DOHH2 (cell line): ENCODE measurements at regions not wholly inside any gene's neighbourhood (a gene's known extent, or its start where the extent isn't known, plus 50 kb on each side); places are given as distances from the start of the nearest gene placed in this dataset.
"Not testable (repeated sequence)": the region's sequence is repeated elsewhere in the genome, so short reads cannot be mapped to it uniquely, and the experiment has no call there.

ENCODE experiments used
- H3F3A ChIP-seq: fragments of 200-600 bp; sonication (generic), shearing (Covaris generic); 2 replicates; pipeline ENCODE4 v1.6.0; 2016; ENCODE audit warnings: antibody characterized with exemption, mild to moderate bottlenecking; ENCODE audit not compliant: control insufficient read depth, insufficient read depth
- H3K27ac ChIP-seq: fragments of 200-600 bp; sonication (generic); 2 replicates; pipeline ENCODE4 v1.5.1; 2014; ENCODE audit warnings: low read depth, mild to moderate bottlenecking, low read length, moderate library complexity
- H3K27me3 ChIP-seq: fragments of 200-600 bp; sonication (generic); 2 replicates; pipeline ENCODE4 v1.6.1; 2014; ENCODE audit warnings: mild to moderate bottlenecking, low read length, mixed read lengths; ENCODE audit not compliant: control insufficient read depth
- H3K36me3 ChIP-seq: fragments of 200-600 bp; sonication (generic); 2 replicates; pipeline ENCODE4 v1.6.1; 2014; ENCODE audit warnings: mild to moderate bottlenecking, low read length, moderate library complexity, mixed read lengths; ENCODE audit not compliant: control insufficient read depth
- H3K4me1 ChIP-seq: fragments of 200-600 bp; sonication (generic); 2 replicates; pipeline ENCODE4 v1.6.1; 2014; ENCODE audit warnings: mild to moderate bottlenecking, low read length, mixed read lengths; ENCODE audit not compliant: control insufficient read depth
- H3K4me2 ChIP-seq: fragments of 200-600 bp; sonication (generic); 2 replicates; pipeline ENCODE4 v1.6.0; 2014; ENCODE audit warnings: mild to moderate bottlenecking, low read length, moderate library complexity
- H3K4me3 ChIP-seq: fragments of 200-600 bp; sonication (generic); 2 replicates; pipeline ENCODE4 v1.5.1; 2014; ENCODE audit warnings: mild to moderate bottlenecking, low read length, mixed read lengths
- H3K79me2 ChIP-seq: fragments of 200-600 bp; sonication (generic); 2 replicates; pipeline ENCODE4 v1.6.1; 2014; ENCODE audit warnings: mild to moderate bottlenecking, low read length, mixed read lengths; ENCODE audit not compliant: control insufficient read depth
- H3K9me2 ChIP-seq: fragments of 200-600 bp; sonication (generic); replicated peaks from 2 replicates; pipeline ENCODE4 v1.6.1; 2014; ENCODE audit warnings: mild to moderate bottlenecking, low read length, mixed read lengths; ENCODE audit not compliant: control insufficient read depth
- H3K9me3 ChIP-seq: fragments of 200-600 bp; sonication (generic); 2 replicates; pipeline ENCODE4 v1.6.1; 2014; ENCODE audit warnings: antibody characterized with exemption, low read length, mixed read lengths; ENCODE audit not compliant: control insufficient read depth, insufficient read depth
- H4K20me1 ChIP-seq: fragments of 200-600 bp; sonication (generic); 2 replicates; pipeline ENCODE4 v1.6.0; 2014; ENCODE audit warnings: low read depth, mild to moderate bottlenecking, antibody characterized with exemption, low read length, moderate library complexity; ENCODE audit not compliant: control insufficient read depth, insufficient read depth
- CTCF ChIP-seq: fragments of 200-600 bp; sonication (generic); IDR thresholded peaks from one replicate; pipeline ENCODE4 v1.5.1; 2014; ENCODE audit warnings: antibody characterized with exemption, mild to moderate bottlenecking, low read depth, low read length; ENCODE audit not compliant: poor library complexity, severe bottlenecking
- EZH2phosphoT487 ChIP-seq: fragments of 200-600 bp; sonication (generic); IDR thresholded peaks from 2 replicates; pipeline ENCODE4 v1.6.1; 2017; ENCODE audit warnings: borderline replicate concordance, mild to moderate bottlenecking, antibody characterized with exemption, low read length, moderate library complexity, mixed read lengths

DNA sequence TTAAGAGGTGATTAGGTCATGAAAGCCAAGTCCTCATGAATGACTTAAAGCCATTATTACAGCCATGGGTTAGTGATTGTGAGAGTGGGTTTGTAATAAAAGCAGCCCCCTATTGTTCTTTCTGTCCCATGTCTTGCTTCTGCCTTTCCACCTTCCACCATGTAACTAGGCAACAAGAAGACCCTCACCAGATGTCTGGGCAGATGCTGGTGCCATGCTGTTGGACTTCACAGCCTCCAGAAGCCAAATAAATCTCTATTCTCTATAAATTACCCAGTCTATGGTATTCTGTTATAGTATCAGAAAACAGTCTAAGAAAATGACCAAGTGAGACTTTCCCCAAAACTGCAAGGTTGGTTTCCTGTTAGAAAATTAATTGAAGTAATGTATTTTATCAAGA, 460.3 kb upstream of the ADARB2 start:
- H3K36me3 ChIP-seq, result no peaks in the 10 kb centered on the region
- no peak overlapping the region for H3K4me3 ChIP-seq
- no peaks in the 10 kb centered on the region for H4K20me1 ChIP-seq
- H3K9me2 ChIP-seq, result no peaks in the 10 kb centered on the region
- no peaks in the 10 kb centered on the region for H3K27me3 ChIP-seq
- H3F3A ChIP-seq, result no peaks in the 10 kb centered on the region
- H3K79me2 ChIP-seq, result no peaks in the 10 kb centered on the region
- TF ChIP-seq EZH2phosphoT487, result no peak
- TF ChIP-seq CTCF, result no peak
- H3K9me3 ChIP-seq, result no peaks in the 10 kb centered on the region
- H3K4me1 ChIP-seq, result no peaks in the 10 kb centered on the region
- no peak overlapping the region for H3K4me2 ChIP-seq
- no peak overlapping the region for H3K27ac ChIP-seq

GRCh38 chr10:2196272-2196671, 458.9 kb upstream of the ADARB2 start:
- Histone ChIP-seq H3K4me3 (no peak overlapping the region), H3K27me3 (no peaks in the 10 kb centered on the region), H3K9me2 (no peaks in the 10 kb centered on the region), H3F3A (no peaks in the 10 kb centered on the region), H3K4me2 (no peak overlapping the region), H3K36me3 (no peaks in the 10 kb centered on the region), H3K79me2 (no peaks in the 10 kb centered on the region), H3K4me1 (no peaks in the 10 kb centered on the region), H3K27ac (no peak overlapping the region), H3K9me3 (no peaks in the 10 kb centered on the region), H4K20me1 (no peaks in the 10 kb centered on the region)
- TF ChIP-seq EZH2phosphoT487, result no peak
- no peak for TF ChIP-seq CTCF

- not testable (repeated sequence) for H3K9me2 ChIP-seq, H3K27me3 ChIP-seq, H3F3A ChIP-seq, H3K4me3 ChIP-seq, H3K27ac ChIP-seq, H4K20me1 ChIP-seq, H3K9me3 ChIP-seq, H3K79me2 ChIP-seq, H3K4me2 ChIP-seq, H3K36me3 ChIP-seq, H3K4me1 ChIP-seq
Observed at GRCh38 chr10:2189356-2189755, 452.0 kb upstream of the ADARB2 start.

GRCh38 chr10:2188371-2188770, 451.0 kb upstream of the ADARB2 start:
- Histone ChIP-seq H4K20me1 (no peaks in the 10 kb centered on the region), H3F3A (no peaks in the 10 kb centered on the region), H3K36me3 (no peaks in the 10 kb centered on the region), H3K4me2 (no peak overlapping the region), H3K9me3 (no peaks in the 10 kb centered on the region), H3K27me3 (no peaks in the 10 kb centered on the region), H3K9me2 (no peaks in the 10 kb centered on the region), H3K79me2 (no peaks in the 10 kb centered on the region), H3K4me3 (no peak overlapping the region), H3K4me1 (no peaks in the 10 kb centered on the region), H3K27ac (no peak overlapping the region)
- TF ChIP-seq EZH2phosphoT487 (no peak), CTCF (no peak)
